SU-DHL-6 (cell line): ENCODE measurements at regions not wholly inside any gene's neighbourhood (a gene's known extent, or its start where the extent isn't known, plus 50 kb on each side); places are given as distances from the start of the nearest gene placed in this dataset.

ENCODE experiments used
- CTCF ChIP-seq: fragments of 200-600 bp; sonication (generic); IDR thresholded peaks from one replicate; pipeline ENCODE4 v1.5.1; 2017; ENCODE audit warnings: antibody characterized with exemption, mild to moderate bottlenecking, low read length, moderate library complexity; ENCODE audit not compliant: insufficient read depth, poor library complexity, severe bottlenecking
- EZH2phosphoT487 ChIP-seq: fragments of 200-600 bp; sonication (generic), shearing (Covaris generic); conservative IDR thresholded peaks from 2 replicates; pipeline ENCODE4 v1.6.1; 2018; ENCODE audit warnings: mild to moderate bottlenecking, antibody characterized with exemption, low read length, moderate library complexity, mixed read lengths

GRCh38 chr4:138007572-138007971 lies 234.6 kb downstream of the SLC7A11 start:
- no peak for TF ChIP-seq EZH2phosphoT487
- no peak for TF ChIP-seq CTCF
